TTC549 (cell line): ENCODE measurements at regions not wholly inside any gene's neighbourhood (a gene's known extent, or its start where the extent isn't known, plus 50 kb on each side); places are given as distances from the start of the nearest gene placed in this dataset.

ENCODE experiments used
- FAIRE-seq: peaks from 2 replicates; lab custom pipeline; 2012; peaks lifted over from hg19 to GRCh38; lab: Jason Lieb, UNC

DNA sequence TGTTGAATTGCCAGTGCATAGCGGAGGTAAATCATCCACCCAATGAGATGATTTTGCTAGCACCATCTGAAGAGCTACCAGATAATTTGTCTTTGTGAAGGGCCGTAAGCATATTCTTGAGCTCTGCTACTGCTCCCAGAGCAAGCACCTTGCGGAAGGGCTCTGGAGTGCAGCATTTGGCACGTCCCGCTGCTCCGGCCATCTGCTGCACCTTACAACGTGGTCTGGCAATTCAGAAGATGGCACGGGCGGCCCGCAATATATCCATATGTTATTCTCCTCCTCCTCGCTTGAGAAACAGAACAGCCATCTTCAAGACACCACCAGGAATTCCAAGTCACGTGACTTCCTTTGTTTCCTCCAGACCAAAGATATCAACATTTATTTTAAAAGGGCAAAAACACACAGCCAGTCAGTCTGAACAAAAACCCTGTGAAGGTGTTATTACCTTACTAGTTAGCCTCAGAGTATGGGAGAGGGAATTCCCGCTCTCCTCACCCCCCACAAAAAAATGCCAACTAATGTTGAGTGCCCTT is 1095.7 kb upstream of the TENM3 start:
- FAIRE-seq = no peak

DNA sequence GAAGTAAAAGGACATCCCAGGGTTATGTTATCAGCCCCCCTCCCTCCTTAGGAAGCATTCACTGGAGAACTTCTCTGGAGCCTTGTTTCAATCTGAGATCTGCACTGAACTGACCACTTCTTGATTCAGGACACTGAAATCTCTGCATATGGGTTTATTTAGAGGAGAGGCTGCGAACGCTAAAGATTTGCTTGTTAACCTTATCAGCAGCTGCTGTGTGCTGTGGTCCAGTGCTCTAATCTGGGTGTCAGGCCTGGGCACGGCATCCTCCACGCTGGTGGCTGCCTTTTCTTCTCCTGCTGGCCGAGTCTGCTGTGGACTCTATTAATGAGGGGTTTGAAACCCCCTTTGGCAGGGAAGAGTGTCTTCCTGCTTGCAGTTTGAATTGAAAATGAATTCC is 1094.7 kb upstream of the TENM3 start:
- FAIRE-seq = no peak

DNA sequence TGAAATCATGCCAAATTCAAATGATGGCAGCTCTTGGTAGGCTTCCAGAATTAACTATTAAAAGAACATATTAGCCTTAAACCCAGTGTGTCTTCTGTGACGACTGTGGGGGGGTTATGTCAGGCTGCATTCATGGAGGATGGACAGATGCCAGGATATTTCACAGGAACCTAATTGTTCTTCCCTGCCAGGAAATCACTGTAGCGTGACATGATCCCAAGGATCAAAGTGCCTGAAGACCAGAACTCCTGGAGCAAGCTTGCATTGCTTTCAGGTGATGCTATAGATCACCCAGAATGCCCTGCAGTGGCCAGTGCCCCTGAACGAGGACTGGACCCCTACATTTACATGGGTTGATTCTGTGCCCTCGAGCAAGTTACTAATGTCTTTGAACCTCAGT is 1093.0 kb upstream of the TENM3 start:
- no peak for FAIRE-seq

DNA sequence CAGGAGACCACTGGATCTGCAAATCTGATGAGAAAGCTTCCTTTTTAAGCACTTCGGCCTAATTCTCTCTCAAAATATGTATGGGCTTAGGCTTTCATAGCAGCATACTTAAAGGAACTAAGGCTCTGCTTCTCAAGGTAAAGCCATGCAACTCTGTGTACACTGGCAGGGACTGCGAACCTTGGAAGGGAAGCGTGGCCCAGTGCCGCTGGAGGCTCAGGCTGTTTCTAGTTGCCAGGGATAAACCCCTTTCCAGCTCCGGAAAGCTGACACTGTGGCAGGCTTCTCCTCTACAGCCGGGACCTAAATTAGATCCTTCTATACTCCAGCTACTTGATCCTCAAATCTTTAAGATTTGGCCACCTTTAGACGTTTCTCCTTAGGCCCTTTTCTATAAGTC is 1091.3 kb upstream of the TENM3 start:
- FAIRE-seq = no peak

DNA sequence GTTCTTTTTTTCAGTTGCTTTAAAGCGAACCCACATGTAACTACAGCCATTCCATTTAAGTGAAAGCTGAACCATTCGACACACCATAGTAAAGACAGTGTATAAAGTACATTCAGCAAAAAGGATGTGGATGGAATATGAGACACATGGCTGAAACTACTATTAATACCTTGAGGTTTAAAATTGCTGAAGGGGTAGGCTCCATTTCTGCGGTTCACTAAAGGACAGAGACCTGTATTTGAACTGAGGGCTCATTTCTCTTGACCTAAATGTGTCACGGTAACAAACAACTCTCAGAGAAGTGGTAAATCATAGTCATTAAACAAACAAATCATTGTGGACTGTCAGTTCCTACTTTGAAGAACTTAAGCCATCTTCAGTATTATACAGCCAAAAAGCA is 1085.6 kb upstream of the TENM3 start:
- no peak for FAIRE-seq

DNA sequence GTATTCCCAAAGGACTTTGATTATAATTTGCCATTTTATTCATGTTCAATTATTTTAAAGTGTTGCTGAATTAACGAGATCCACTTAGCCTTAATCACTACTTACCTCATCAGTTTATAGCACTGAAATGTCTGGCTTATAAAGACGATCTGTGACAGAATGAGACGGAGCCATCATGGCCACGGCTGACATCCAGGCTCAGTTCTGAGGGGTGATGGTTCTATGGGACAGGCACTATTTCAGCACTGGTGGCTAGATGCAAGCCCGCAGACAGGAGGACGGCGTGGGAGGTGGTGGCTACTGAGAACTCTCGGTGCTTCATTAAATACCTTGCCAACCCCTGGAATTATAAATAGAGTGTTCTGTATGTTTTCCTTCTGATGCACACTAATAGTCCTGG is 1084.2 kb upstream of the TENM3 start:
- FAIRE-seq = no peak

DNA sequence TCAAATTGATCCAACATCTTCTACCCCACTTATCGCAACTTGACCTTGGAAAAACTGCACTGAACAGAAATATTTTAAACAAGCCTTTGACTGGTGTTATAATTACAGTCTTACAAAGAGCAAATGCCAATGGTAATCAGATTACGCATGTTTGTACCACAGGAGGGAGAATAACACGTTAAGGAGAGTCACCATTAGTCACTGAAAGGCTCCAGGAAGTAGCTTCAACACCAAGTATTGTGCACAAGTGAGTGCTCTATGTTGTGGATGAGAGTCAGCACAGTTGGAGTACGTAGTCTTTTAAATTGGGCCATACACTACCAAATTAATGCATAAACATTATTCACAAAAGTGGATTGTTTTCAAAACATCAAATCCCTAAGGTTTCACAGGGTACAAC is 1081.5 kb upstream of the TENM3 start:
- FAIRE-seq = no peak

DNA sequence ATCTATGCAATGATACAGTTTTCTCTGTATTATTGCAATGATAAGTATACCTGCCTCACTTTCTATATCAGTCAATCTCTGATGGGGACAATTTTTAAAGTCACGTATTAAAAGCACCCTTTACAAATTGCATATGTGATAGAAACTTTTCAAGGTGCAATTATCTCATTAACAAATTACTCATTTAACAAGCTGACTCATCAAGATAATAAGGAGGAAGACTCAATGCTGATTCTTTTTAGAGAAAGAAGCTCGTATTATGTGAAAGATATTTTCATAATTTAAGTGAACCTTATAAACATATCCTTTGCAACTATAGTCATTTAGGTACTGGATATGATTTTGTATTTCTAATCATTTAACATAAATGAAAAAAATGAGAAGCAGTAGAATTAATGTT is 1080.9 kb upstream of the TENM3 start:
- no peak for FAIRE-seq

DNA sequence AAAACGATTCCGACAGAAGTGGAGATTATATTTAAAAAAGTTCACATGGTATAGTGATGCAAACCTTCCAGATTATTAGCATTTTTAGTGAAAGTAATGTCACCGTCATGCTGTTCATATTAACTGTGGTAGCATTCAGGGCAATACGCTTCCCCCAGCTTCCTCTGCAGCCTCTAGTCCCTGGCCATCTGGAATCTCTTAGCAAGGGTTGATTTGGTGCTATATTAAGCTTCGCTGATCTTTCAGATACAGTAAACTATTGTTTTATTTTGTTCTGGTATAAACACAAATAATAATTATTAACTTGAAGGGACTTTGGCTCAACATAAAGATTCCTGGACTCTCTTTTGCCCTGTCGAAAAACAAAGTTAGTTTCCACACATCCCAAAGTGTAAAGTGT is 1080.5 kb upstream of the TENM3 start:
- FAIRE-seq = no peak

DNA sequence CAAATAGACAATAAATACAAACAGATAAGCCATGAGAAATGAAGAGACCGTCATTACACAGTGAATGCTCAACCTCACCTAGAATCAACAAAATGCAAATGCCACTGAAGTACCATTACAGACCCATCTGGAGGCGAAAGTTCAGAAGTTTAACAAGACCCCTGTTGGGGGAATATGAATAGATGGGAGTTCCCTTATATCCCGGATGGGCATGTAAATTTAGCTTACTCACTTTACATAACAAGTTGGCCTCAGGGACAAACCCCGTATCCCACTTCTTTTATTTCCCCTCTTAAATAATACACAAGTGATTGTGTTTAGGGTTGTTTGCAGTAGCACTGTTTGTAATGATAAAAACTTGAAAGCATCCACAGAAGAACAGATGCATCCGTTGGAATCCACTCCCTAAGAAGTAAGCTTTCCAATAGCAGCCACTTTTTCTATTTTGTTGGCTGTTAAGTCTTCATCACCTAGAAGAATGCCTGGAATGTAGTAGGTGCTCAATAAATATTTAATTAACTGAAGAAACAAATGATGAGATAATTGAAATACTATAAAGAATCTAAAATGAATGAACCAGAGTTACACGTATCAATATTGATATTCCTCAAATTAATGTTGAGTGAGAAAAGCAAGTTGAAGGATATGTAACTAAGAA is 1076.3 kb upstream of the TENM3 start:
- FAIRE-seq = no peak

DNA sequence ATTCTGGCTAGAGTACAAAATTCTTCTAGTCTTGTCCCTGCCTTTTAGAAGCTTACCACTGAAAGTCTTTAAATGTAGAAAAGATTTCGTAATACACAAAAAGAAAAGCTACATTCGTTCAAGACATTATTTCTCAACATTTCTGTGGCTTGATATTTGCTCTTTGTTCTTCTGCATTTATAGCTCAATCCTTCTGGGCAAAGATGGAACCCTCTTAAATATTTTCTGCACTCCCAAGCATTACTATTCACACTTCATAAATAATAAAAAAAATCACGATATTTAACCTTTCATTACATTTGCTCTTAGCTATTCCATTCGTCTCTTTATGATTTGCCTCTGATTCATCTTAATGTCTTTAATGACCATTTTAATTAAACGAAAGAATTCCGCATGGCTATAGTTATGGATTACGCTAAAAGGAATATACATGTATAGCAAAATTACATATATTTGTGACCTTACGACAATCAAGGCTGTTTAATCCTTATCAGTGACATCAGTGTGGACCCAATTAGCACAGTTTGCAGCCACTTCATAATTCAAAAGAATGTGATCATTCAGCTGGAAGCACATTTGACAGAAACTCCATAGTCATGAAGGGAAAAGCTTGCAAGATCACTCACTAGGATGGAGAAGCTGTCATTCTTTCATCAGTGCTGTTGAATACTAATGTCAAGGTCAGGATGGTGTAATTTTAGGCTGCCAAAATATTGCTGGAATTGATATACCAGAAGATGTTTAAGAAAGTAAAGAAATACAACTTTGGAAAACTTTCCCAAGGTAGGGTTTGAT is 1075.0 kb upstream of the TENM3 start:
- no peak for FAIRE-seq

DNA sequence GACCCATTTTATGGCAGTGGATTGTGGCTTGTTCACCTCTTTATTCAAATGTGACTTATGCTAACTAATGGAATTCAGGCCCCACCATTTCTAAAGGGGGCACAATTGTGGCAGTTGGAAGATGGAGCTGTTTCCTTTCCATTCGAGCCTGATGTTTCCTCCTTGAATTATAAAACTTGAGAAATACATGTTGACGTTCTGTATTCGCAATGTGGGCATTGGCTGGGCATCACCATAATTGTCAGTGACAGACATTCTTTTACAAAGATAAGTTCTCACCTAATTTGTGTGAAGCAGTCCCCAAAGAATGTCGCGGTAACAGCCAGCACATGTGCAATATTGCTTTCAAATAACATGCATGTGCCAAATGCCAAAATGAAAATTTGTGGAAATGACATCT is 1070.2 kb upstream of the TENM3 start:
- FAIRE-seq = no peak

DNA sequence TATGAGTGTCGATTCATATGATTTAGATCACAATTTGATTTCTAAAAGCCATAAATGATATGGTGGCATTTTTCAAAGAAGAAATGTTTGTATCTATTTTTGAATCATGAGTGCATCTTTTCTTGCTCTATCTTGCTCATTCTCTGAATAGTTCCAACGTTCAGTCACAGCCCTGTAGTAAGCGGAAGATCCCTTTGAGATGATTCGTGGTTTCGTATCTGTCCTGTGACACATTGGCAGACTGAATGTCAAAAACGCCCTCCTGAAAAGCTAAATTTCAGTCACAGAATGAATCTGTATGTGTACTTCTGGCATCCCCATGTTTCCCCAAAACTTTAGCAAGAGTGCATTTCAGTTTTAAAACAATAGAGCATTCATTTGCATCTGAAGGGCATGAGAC is 1066.9 kb upstream of the TENM3 start:
- FAIRE-seq = no peak

DNA sequence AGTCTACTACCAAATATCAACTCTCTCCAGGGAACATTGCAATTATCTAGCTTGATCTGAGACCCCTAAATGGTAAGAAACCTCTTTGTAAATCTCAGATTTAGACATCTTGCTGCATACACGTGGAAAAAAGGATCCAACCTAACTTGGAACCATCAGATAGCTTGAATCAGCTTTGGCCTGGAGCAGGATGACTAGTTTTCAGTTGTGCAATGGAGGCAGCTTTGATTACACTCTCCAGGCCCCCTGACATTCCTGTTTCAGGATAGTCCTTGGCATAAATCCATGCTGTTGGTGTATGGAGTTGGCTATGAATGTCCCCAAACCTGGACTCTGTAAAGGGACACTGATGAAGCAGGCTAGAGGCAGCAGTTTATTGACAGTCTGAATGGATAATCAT is 1061.9 kb upstream of the TENM3 start:
- no peak for FAIRE-seq

DNA sequence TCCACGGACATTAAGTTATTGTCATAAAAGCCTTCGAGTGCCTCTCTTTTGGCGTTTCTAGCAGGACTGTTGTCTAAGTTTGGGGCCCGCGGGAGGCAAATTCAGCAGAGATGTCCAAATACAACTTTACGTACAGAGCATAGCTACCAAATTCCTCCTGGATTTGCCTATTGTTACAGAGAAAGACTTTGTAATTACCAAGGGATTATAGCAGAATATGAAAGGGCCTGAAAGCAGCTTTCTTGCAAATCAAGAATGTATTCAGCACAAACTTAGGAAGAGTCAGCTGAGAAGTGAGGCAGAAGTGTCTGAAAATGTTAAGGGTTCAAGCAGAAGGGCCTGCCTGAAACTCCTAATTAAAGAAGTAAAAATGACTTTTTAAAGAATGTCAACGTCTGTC is 1053.5 kb upstream of the TENM3 start:
- no peak for FAIRE-seq

DNA sequence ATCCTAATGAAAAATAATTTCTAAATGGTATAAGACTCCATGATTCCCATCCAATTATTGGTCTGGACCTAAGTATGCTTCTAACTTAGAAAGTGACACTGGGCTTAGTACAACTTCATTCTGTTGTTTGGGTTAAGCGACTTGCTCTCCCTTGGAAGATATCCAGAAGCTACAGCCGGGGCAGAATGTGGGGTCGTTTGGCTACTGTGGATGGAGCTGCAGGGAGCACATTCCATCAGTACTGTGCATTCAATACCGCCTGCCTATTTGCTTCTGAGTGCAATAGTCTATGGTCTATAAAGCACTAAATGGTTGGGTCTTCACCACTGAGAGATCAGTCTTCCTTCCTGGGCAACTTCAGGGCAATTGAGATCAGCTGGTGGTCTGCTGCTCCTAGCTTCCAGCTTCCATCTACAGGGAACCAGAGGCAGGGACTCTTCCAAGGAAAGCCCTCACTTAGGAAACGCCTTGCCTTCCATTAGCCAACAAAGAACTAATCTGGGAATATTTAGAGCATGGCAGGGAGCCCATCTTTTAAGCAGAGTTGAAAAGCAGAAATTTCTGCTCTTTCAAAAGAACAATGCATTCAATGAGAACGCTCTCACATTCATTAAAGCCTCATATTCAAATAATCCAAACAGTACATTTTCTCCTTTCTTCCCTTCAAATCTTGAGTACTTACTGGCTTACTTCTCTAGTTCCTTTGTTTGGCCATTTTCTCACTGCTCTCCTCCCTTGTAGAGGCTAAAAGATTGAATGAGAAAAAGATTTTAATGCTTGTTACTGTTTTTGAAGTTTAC is 1049.9 kb upstream of the TENM3 start:
- no peak for FAIRE-seq

DNA sequence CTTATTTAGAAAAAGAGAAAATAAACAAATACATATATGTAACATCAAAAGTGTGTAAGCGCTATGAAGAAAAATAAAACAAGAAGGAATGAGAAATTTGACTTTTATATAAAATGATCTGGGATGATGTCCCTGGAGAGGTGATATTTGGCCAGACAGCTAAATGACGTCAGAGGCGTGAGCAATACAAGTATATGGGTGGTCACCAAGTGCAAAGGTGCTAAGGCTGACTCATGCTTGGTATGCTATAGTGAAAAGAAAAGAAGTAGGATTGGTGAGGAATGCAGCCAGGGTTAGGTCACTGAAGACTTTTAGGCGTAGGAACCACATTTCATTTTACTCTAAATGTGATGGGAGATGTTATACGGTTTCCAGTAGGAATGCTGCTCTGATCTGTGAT is 1049.1 kb upstream of the TENM3 start:
- FAIRE-seq = no peak

DNA sequence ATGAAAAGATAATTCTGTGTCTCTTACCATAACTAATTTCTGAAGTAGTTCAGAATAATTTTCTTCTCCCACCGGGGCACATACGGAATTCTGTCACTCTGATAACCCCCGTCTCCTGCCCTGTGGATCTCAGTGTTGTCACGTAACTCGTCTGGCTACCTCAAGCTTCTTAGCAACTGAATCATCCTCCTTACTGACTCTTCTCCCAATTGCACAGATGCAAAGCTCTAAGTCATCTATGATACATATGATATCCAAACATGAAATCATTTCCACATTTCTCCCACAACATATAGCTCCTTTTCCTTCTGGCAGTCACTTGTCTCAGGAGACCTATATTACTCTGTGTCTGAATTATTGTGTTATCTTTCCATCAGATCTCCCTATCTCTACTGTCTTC is 1043.1 kb upstream of the TENM3 start:
- no peak for FAIRE-seq

DNA sequence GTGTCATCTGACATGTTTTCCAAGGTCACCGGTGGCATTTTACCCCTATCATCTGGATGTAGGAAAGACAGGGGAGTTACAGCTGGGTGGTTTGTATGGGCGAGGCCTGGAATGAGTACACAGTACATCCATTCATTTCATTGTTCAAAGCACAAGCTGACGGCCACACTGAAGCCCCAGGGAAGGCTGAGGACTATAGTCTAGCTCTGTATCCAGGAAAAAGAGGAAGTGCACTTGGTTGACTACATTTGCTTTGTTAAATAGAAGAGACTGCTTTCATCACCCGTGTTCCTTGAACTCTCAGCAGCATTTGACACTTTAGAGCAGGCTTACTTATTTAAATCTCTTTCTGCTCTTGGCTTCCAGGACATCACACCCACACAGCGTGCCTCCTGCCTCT is 1041.0 kb upstream of the TENM3 start:
- FAIRE-seq = no peak

DNA sequence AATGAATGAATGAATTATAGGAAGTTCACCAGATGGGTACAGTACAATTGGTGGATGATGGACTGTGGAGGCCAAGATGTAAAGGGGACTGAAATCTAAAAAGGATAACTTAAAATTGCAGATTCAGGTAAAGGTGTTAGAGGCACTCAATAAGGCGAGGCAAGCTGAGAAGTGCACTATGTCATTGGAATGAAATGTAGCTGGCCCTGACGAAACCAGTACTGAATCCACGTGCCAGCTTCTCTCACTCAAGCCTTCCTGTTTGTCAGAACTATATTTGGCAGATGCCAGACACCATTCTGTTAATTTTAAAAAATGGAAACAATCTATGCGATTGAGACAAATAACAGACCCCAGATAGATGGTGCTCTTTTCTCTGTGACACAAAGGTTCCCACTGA is 1039.1 kb upstream of the TENM3 start:
- FAIRE-seq = no peak

DNA sequence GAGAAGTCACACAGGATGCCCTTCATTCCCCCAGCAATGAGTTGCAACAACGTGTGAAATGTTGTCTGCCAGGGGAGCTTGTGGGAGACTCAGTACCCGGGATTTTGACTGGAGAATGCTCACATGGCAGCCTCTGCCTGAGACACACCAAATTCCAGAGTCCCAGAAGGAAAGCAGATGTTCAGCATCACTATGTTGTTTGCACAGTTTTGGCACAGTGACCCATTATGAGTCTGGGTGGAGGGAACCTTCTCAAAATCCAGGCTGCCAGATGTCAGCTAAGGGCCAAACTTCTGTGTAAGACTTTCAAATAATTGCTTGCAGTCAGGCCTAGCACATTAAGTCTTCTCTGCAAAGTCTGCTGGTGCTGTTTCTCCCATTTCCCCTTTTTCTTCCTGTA is 1029.7 kb upstream of the TENM3 start:
- no peak for FAIRE-seq

DNA sequence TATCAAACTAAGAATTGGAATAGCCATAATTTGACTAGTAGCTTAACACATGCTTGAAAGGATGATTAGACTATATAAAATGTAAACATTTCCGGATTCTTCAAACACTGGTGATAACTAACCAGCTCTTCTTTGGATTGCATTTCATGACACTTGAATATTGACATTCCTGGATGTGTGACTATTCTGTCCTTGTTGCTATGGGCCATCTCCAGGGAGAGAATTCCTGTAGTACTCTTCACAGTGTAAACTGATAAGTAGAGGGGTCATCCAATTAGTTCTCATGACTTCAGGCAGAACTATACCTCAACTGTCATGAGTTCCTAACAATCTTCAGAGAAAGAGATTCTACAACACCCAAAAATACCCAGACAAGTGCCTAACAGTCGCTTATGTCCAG is 1026.7 kb upstream of the TENM3 start:
- FAIRE-seq = no peak

DNA sequence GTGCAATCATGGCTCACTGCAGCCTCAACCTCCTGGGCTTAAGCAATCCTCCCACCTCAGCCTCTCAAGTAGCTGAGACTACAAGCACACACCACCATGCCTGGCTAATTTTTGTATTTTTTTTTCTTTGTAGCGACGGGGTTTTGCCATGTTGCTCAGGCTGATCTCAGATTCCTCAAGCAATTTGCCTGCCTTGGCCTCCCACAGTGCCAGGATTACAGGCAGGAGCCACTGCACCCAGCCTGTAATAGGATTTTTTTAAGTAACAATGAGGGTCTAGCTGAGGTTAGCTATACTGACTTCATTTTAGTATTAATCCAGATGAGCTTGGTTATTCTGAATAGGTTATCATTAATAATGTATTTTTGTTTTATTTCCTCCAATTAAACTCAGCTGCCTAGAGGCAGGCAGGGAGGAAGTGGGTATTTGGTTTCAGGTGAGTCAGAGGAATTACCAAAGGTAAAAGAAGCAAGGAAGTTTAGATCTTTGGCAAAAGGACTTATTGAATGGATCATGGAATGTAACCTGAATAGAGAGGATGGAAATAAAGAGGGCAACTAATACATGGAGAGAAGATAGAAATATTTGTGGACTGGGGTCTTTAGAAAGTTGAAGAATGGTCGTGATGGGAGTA is 1023.3 kb upstream of the TENM3 start:
- FAIRE-seq = no peak
